Cardiac fibroblast (primary cell): ENCODE measurements at regions not wholly inside any gene's neighbourhood (a gene's known extent, or its start where the extent isn't known, plus 50 kb on each side); places are given as distances from the start of the nearest gene placed in this dataset.

Experiments
- DNase-seq, 2 donors: peaks; one replicate each; pipeline versions ENCODE4 v3.0.0 to v3.0.0-alpha.2; 2010; ENCODE audit warnings: low read depth in 2 of 2
- H3K4me3 ChIP-seq, 2 donors: replicated peaks in 1 of 2; 1 replicate in 1 of 2; 2 replicates in 1 of 2; pipeline ENCODE4 v1.5.1; 2011; ENCODE audit warnings: low read depth in 2 of 2, low read length in 2 of 2, mild to moderate bottlenecking in 2 of 2, moderate library complexity in 1 of 2
- TF ChIP-seq, protein P1 (sequence below): IDR thresholded peaks from one replicate; pipeline ENCODE4 v1.5.1; 2011; ENCODE audit warnings: low read depth, mild to moderate bottlenecking, low read length, inconsistent platforms

DNA sequence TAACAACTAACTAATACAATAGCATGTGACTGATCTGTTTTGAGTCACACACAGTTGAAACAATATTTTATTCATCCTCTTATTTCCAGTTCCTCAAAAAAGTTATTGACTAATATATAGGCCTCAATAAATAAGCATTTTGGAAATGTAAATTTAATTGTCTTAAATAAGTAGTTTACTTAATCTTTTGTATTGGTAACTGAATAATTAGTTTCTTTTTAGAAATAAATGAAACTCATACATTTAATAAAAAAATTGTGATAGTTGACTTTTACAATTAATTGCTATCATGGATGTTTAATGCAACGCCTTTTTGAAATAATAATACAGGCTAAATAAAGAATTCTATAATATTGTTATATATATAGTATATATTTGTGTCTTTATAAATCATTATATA lies 500.8 kb upstream of the PCDH20 start:
- H3K4me3 ChIP-seq = no peak overlapping the region
- TF ChIP-seq, protein P1, sequence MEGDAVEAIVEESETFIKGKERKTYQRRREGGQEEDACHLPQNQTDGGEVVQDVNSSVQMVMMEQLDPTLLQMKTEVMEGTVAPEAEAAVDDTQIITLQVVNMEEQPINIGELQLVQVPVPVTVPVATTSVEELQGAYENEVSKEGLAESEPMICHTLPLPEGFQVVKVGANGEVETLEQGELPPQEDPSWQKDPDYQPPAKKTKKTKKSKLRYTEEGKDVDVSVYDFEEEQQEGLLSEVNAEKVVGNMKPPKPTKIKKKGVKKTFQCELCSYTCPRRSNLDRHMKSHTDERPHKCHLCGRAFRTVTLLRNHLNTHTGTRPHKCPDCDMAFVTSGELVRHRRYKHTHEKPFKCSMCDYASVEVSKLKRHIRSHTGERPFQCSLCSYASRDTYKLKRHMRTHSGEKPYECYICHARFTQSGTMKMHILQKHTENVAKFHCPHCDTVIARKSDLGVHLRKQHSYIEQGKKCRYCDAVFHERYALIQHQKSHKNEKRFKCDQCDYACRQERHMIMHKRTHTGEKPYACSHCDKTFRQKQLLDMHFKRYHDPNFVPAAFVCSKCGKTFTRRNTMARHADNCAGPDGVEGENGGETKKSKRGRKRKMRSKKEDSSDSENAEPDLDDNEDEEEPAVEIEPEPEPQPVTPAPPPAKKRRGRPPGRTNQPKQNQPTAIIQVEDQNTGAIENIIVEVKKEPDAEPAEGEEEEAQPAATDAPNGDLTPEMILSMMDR = no peak
- no peak for DNase-seq

- no peak overlapping the region for H3K4me3 ChIP-seq
- TF ChIP-seq, protein P1 = no peak
- DNase-seq = peak in 1 of 2 donors; percentile 0
These were observed 497.5 kb upstream of the PCDH20 start for GRCh38 chr13:61913183-61913582.

GRCh38 chr13:61908906-61909615 lies 493.4 kb upstream of the PCDH20 start:
- TF ChIP-seq, protein P1 = no peak
- no peak for DNase-seq
- no peak overlapping the region for H3K4me3 ChIP-seq

DNA sequence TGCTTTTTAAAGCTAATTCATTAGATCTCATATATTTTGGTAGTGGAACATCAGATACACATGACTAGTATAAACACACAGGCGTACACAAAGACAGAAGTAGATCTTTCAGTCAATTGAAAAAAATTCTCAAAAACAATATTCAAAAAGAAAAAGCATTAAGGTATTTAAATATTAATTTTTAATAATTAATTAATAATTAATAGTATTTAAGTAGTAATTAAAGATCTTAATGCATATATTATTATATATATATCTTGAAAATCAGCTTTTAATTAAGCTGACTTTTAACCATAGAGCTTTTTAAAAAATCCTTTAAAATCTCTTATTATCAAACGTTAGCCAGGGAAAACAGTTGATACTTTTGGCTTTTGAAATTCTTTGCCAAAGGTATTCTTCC lies 489.4 kb upstream of the PCDH20 start:
- TF ChIP-seq, protein P1 = no peak
- DNase-seq = no peak

GRCh38 chr13:61901946-61902541 lies 486.4 kb upstream of the PCDH20 start:
- TF ChIP-seq, protein P1 = no peak
- no peak overlapping the region for H3K4me3 ChIP-seq
- no peak for DNase-seq

More for the DNA sequence above, 489.4 kb upstream of the PCDH20 start:
- H3K4me3 ChIP-seq = no peak overlapping the region

DNA sequence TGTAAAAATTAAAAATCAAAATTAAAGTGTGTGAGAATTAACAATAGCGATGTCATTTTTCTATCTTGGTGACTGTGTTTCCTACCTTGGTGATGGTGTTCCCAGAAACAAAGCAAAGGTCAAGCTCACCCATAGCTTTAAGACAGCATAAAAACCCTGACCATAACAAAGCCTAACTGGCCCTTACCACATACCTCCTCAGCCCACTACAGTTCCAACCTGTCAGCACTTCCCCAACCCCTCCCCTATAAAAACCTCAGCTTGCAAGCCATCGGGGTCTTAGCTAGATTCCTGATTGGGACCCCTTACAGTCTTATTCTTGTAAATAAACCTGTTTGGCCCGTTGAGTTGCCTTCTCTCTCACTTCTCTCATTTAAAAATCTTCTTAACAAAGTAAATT lies 484.4 kb upstream of the PCDH20 start:
- TF ChIP-seq, protein P1 = no peak
- no peak for DNase-seq

GRCh38 chr13:61898207-61898606 lies 482.6 kb upstream of the PCDH20 start:
- no peak for DNase-seq
- TF ChIP-seq, protein P1 = no peak
- H3K4me3 ChIP-seq = no peak overlapping the region

More for the DNA sequence above, 484.4 kb upstream of the PCDH20 start:
- H3K4me3 ChIP-seq = no peak overlapping the region
